GM23338 (cell line): ENCODE measurements at regions not wholly inside any gene's neighbourhood (a gene's known extent, or its start where the extent isn't known, plus 50 kb on each side); places are given as distances from the start of the nearest gene placed in this dataset.

Experiments
- ATAC-seq: fragments of 200-7000 bp; cut with Tn5 transposase; 3 replicates; pipeline ENCODE4 v1.9.1; 2020
- DNase-seq: peaks from one replicate; pipeline ENCODE4 v3.0.0-alpha.2; 2015; ENCODE audit warnings: low spot score
- H2AFZ ChIP-seq: fragments of 200-600 bp; sonication (generic); 2 replicates; pipeline ENCODE4 v1.8.0; 2016; ENCODE audit warnings: antibody characterized with exemption, mild to moderate bottlenecking, moderate library complexity
- H3F3A ChIP-seq: fragments of 200-600 bp; sonication (generic); replicated peaks from 2 replicates; pipeline ENCODE4 v1.8.0; 2017; ENCODE audit warnings: antibody characterized with exemption, mixed run types, low read depth
- H3K27ac ChIP-seq: fragments of 200-600 bp; sonication (generic); 2 replicates; pipeline ENCODE4 v1.6.1; 2016; ENCODE audit warnings: low read depth
- H3K27me3 ChIP-seq: fragments of 200-600 bp; sonication (generic); 2 replicates; pipeline ENCODE4 v1.8.0; 2016; ENCODE audit warnings: mild to moderate bottlenecking, mixed run types, moderate library complexity; ENCODE audit not compliant: insufficient read depth
- H3K36me3 ChIP-seq: fragments of 200-600 bp; sonication (generic); 2 replicates; pipeline ENCODE4 v1.8.0; 2016; ENCODE audit warnings: mild to moderate bottlenecking; ENCODE audit not compliant: insufficient read depth
- H3K4me1 ChIP-seq: fragments of 200-600 bp; sonication (generic); 2 replicates; pipeline ENCODE4 v1.8.0; 2016; ENCODE audit warnings: mild to moderate bottlenecking, moderate library complexity; ENCODE audit not compliant: insufficient read depth
- H3K4me2 ChIP-seq: fragments of 200-600 bp; sonication (generic); 2 replicates; pipeline ENCODE4 v1.7.1; 2017; ENCODE audit warnings: mixed run types
- H3K4me3 ChIP-seq: fragments of 200-600 bp; sonication (generic); 2 replicates; pipeline ENCODE4 v1.6.1; 2016; ENCODE audit warnings: mixed run types
- H3K79me2 ChIP-seq: fragments of 200-600 bp; sonication (generic); replicated peaks from 2 replicates; pipeline ENCODE4 v1.8.0; 2017; ENCODE audit warnings: mild to moderate bottlenecking; ENCODE audit not compliant: insufficient read depth
- H3K9me2 ChIP-seq: fragments of 200-600 bp; sonication (generic); 2 replicates; pipeline ENCODE4 v1.8.0; 2017; ENCODE audit not compliant: insufficient read depth
- H4K20me1 ChIP-seq: fragments of 200-600 bp; sonication (generic); replicated peaks from 2 replicates; pipeline ENCODE4 v1.8.0; 2017; ENCODE audit warnings: mild to moderate bottlenecking; ENCODE audit not compliant: insufficient read depth
- H3K27ac Mint-ChIP-seq: 2 replicates; pipeline ENCODE4 v1.8.0; 2020; ENCODE audit warnings: inconsistent platforms, mild to moderate bottlenecking, moderate library complexity, mixed read lengths
- H3K27me3 Mint-ChIP-seq: 3 replicates; pipeline ENCODE4 v1.8.0; 2022; ENCODE audit warnings: low read depth, mild to moderate bottlenecking, moderate library complexity, mixed read lengths, inconsistent platforms; ENCODE audit not compliant: insufficient read depth, poor library complexity
- H3K36me3 Mint-ChIP-seq: 3 replicates; pipeline ENCODE4 v1.8.0; 2021; ENCODE audit warnings: low read depth, mild to moderate bottlenecking, inconsistent platforms, moderate library complexity, mixed read lengths
- H3K4me1 Mint-ChIP-seq: 3 replicates; pipeline ENCODE4 v1.8.0; 2020; ENCODE audit warnings: mild to moderate bottlenecking, inconsistent platforms, mixed read lengths
- H3K4me3 Mint-ChIP-seq: 3 replicates; pipeline ENCODE4 v1.8.0; 2021; ENCODE audit warnings: moderate library complexity, mild to moderate bottlenecking, inconsistent platforms, mixed read lengths
- H3K9me3 Mint-ChIP-seq: 3 replicates; pipeline ENCODE4 v1.8.0; 2020; ENCODE audit warnings: moderate library complexity, mild to moderate bottlenecking, inconsistent platforms, mixed read lengths
- ETS1 ChIP-seq: IDR thresholded peaks from 2 replicates; pipeline ENCODE4 v1.6.1; 2016; ENCODE audit warnings: antibody characterized with exemption
- EZH2 ChIP-seq: fragments of 200-600 bp; sonication (generic); IDR thresholded peaks from one replicate; pipeline ENCODE4 v1.8.0; 2017; ENCODE audit warnings: antibody characterized with exemption, mild to moderate bottlenecking, low read depth; ENCODE audit not compliant: unreplicated experiment
- EZH2phosphoT487 ChIP-seq: fragments of 200-600 bp; sonication (generic); IDR thresholded peaks from one replicate; pipeline ENCODE4 v1.8.1; 2018; ENCODE audit warnings: antibody characterized with exemption; ENCODE audit not compliant: unreplicated experiment
- JUNB ChIP-seq: IDR thresholded peaks from one replicate; pipeline ENCODE4 v1.6.1; 2016; ENCODE audit warnings: antibody characterized with exemption; ENCODE audit not compliant: unreplicated experiment
- NANOG ChIP-seq: IDR thresholded peaks from 2 replicates; pipeline ENCODE4 v1.6.1; 2016; ENCODE audit warnings: antibody characterized with exemption, borderline replicate concordance
- POLR2AphosphoS5 ChIP-seq: IDR thresholded peaks from 2 replicates; pipeline ENCODE4 v1.6.1; 2016; ENCODE audit warnings: antibody characterized with exemption, low read depth
- REST ChIP-seq: IDR thresholded peaks from one replicate; pipeline ENCODE4 v1.6.1; 2018; ENCODE audit warnings: antibody characterized with exemption; ENCODE audit not compliant: unreplicated experiment
- STAT1 ChIP-seq: IDR thresholded peaks from one replicate; pipeline ENCODE4 v1.6.1; 2016; ENCODE audit warnings: antibody characterized with exemption; ENCODE audit not compliant: unreplicated experiment
- ZNF114 ChIP-seq: fragments of 250-450 bp; sonication (Bioruptor Pico); IDR thresholded peaks from 2 replicates; pipeline ENCODE4 v1.5.0; 2020; ENCODE audit warnings: mild to moderate bottlenecking, moderate library complexity
- ZNF331 ChIP-seq: fragments of 250-450 bp; sonication (Bioruptor Pico); IDR thresholded peaks from 2 replicates; pipeline ENCODE4 v1.5.0; 2020; ENCODE audit warnings: low read depth, mild to moderate bottlenecking, moderate library complexity
- TF ChIP-seq, protein P1 (sequence below), 2 experiments: fragments of 200-600 bp in 1 of 2; sonication (generic) in 1 of 2; conservative IDR thresholded peaks; 2 replicates each; pipeline versions ENCODE4 v1.5.1 to v1.6.1; 2016 to 2017; ENCODE audit warnings: antibody characterized with exemption in 2 of 2, low read depth in 2 of 2, mild to moderate bottlenecking in 2 of 2, moderate library complexity in 1 of 2
- TF ChIP-seq, protein P2 (sequence below): fragments of 250-450 bp; sonication (Bioruptor Pico); IDR thresholded peaks from 2 replicates; pipeline ENCODE4 v1.5.0; 2020; ENCODE audit warnings: mild to moderate bottlenecking, moderate library complexity

- no peak for TF ChIP-seq REST
These were observed 627.8 kb upstream of the ID2 start (continued) for GRCh38 chr2:8054070-8054469.

GRCh38 chr2:8058652-8059051 lies 623.2 kb upstream of the ID2 start:
- Mint-ChIP-seq H3K4me1 (peaks cover 3% of the 10 kb centered on the region; the same call in 1 of the 3 replicates), H3K27ac (no peak overlapping the region), H3K27me3 (no peaks in the 10 kb centered on the region), H3K4me3 (no peak overlapping the region), H3K36me3 (peaks cover 11% of the 10 kb centered on the region; the same call in 2 of the 3 replicates), H3K9me3 (peaks cover 13% of the 10 kb centered on the region; the same call in 2 of the 3 replicates)
- Histone ChIP-seq H3K27ac (no peak overlapping the region), H4K20me1 (no peaks in the 10 kb centered on the region), H3F3A (no peaks in the 10 kb centered on the region), H3K79me2 (no peaks in the 10 kb centered on the region), H3K4me3 (no peak overlapping the region), H3K9me2 (no peaks in the 10 kb centered on the region), H3K27me3 (no peaks in the 10 kb centered on the region), H2AFZ (no peak overlapping the region), H3K4me1 (no peaks in the 10 kb centered on the region), H3K4me2 (no peak overlapping the region), H3K36me3 (no peaks in the 10 kb centered on the region)
- TF ChIP-seq ZNF114 (CRISPR knock-in tag) (no peak), JUNB (no peak), EZH2 (no peak), ZNF331 (CRISPR knock-in tag) (no peak), NANOG (no peak), EZH2phosphoT487 (no peak), ETS1 (no peak), STAT1 (no peak), POLR2AphosphoS5 (no peak)
- TF ChIP-seq, protein P1, sequence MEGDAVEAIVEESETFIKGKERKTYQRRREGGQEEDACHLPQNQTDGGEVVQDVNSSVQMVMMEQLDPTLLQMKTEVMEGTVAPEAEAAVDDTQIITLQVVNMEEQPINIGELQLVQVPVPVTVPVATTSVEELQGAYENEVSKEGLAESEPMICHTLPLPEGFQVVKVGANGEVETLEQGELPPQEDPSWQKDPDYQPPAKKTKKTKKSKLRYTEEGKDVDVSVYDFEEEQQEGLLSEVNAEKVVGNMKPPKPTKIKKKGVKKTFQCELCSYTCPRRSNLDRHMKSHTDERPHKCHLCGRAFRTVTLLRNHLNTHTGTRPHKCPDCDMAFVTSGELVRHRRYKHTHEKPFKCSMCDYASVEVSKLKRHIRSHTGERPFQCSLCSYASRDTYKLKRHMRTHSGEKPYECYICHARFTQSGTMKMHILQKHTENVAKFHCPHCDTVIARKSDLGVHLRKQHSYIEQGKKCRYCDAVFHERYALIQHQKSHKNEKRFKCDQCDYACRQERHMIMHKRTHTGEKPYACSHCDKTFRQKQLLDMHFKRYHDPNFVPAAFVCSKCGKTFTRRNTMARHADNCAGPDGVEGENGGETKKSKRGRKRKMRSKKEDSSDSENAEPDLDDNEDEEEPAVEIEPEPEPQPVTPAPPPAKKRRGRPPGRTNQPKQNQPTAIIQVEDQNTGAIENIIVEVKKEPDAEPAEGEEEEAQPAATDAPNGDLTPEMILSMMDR (conservative IDR thresholded peaks at IDR 0.05; ENCODE audit: low read depth in 2 of 2): no peak
- TF ChIP-seq, protein P2, sequence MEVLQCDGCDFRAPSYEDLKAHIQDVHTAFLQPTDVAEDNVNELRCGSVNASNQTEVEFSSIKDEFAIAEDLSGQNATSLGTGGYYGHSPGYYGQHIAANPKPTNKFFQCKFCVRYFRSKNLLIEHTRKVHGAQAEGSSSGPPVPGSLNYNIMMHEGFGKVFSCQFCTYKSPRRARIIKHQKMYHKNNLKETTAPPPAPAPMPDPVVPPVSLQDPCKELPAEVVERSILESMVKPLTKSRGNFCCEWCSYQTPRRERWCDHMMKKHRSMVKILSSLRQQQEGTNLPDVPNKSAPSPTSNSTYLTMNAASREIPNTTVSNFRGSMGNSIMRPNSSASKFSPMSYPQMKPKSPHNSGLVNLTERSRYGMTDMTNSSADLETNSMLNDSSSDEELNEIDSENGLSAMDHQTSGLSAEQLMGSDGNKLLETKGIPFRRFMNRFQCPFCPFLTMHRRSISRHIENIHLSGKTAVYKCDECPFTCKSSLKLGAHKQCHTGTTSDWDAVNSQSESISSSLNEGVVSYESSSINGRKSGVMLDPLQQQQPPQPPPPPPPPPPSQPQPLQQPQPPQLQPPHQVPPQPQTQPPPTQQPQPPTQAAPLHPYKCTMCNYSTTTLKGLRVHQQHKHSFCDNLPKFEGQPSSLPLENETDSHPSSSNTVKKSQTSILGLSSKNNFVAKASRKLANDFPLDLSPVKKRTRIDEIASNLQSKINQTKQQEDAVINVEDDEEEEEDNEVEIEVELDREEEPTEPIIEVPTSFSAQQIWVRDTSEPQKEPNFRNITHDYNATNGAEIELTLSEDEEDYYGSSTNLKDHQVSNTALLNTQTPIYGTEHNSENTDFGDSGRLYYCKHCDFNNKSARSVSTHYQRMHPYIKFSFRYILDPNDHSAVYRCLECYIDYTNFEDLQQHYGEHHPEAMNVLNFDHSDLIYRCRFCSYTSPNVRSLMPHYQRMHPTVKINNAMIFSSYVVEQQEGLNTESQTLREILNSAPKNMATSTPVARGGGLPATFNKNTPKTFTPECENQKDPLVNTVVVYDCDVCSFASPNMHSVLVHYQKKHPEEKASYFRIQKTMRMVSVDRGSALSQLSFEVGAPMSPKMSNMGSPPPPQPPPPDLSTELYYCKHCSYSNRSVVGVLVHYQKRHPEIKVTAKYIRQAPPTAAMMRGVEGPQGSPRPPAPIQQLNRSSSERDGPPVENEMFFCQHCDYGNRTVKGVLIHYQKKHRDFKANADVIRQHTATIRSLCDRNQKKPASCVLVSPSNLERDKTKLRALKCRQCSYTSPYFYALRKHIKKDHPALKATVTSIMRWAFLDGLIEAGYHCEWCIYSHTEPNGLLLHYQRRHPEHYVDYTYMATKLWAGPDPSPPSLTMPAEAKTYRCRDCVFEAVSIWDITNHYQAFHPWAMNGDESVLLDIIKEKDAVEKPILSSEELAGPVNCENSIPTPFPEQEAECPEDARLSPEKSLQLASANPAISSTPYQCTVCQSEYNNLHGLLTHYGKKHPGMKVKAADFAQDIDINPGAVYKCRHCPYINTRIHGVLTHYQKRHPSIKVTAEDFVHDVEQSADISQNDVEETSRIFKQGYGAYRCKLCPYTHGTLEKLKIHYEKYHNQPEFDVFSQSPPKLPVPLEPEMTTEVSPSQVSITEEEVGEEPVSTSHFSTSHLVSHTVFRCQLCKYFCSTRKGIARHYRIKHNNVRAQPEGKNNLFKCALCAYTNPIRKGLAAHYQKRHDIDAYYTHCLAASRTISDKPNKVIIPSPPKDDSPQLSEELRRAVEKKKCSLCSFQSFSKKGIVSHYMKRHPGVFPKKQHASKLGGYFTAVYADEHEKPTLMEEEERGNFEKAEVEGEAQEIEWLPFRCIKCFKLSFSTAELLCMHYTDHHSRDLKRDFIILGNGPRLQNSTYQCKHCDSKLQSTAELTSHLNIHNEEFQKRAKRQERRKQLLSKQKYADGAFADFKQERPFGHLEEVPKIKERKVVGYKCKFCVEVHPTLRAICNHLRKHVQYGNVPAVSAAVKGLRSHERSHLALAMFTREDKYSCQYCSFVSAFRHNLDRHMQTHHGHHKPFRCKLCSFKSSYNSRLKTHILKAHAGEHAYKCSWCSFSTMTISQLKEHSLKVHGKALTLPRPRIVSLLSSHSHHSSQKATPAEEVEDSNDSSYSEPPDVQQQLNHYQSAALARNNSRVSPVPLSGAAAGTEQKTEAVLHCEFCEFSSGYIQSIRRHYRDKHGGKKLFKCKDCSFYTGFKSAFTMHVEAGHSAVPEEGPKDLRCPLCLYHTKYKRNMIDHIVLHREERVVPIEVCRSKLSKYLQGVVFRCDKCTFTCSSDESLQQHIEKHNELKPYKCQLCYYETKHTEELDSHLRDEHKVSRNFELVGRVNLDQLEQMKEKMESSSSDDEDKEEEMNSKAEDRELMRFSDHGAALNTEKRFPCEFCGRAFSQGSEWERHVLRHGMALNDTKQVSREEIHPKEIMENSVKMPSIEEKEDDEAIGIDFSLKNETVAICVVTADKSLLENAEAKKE (CRISPR knock-in tag): no peak
- ATAC-seq (no peak), DNase-seq (no peak)
